Prostate gland (tissue), 2 donors: ENCODE measurements at regions not wholly inside any gene's neighbourhood (a gene's known extent, or its start where the extent isn't known, plus 50 kb on each side); places are given as distances from the start of the nearest gene placed in this dataset.

Source experiments
- POLR2A ChIP-seq: fragments of 450-650 bp; IDR thresholded peaks from one replicate; pipeline ENCODE4 v1.6.1; 2016; ENCODE audit warnings: antibody characterized with exemption, mild to moderate bottlenecking
- POLR2AphosphoS5 ChIP-seq: sonication (generic); formaldehyde crosslinking; IDR thresholded peaks from one replicate; pipeline ENCODE4 v1.6.1; 2017; ENCODE audit warnings: antibody characterized with exemption
- TF ChIP-seq, protein P1 (sequence below), 4 experiments: fragments of 200-600 bp in 2 of 4; fragments of 450-650 bp in 2 of 4; sonication (generic) in 2 of 4; IDR thresholded peaks; 1 replicate in 3 of 4; 2 replicates in 1 of 4; pipeline ENCODE4 v1.5.1; 2016 to 2019; ENCODE audit warnings: antibody characterized with exemption in 4 of 4, mild to moderate bottlenecking in 2 of 4, moderate library complexity in 2 of 4

- TF ChIP-seq, protein P1, sequence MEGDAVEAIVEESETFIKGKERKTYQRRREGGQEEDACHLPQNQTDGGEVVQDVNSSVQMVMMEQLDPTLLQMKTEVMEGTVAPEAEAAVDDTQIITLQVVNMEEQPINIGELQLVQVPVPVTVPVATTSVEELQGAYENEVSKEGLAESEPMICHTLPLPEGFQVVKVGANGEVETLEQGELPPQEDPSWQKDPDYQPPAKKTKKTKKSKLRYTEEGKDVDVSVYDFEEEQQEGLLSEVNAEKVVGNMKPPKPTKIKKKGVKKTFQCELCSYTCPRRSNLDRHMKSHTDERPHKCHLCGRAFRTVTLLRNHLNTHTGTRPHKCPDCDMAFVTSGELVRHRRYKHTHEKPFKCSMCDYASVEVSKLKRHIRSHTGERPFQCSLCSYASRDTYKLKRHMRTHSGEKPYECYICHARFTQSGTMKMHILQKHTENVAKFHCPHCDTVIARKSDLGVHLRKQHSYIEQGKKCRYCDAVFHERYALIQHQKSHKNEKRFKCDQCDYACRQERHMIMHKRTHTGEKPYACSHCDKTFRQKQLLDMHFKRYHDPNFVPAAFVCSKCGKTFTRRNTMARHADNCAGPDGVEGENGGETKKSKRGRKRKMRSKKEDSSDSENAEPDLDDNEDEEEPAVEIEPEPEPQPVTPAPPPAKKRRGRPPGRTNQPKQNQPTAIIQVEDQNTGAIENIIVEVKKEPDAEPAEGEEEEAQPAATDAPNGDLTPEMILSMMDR (IDR thresholded peaks at IDR 0.05), result no peak
- no peak for TF ChIP-seq POLR2AphosphoS5
- no peak for TF ChIP-seq POLR2A
These were observed 280.8 kb downstream of the FOXA2 start for GRCh38 chr20:22303523-22303922.
